Activated naive CD4-positive, alpha-beta T cell treated with anti-CD3 and anti-CD28 coated beads for 36 hours (primary cell): ENCODE measurements at regions not wholly inside any gene's neighbourhood (a gene's known extent, or its start where the extent isn't known, plus 50 kb on each side); places are given as distances from the start of the nearest gene placed in this dataset.

Experiments used
- CTCF ChIA-PET: fragments of 350-600 bp; sonication (Branson Sonifier 250); formaldehyde crosslinking; loops from one replicate; lab custom pipeline; 2021; ENCODE audit warnings: antibody characterized with exemption; lab: Charles Lee
- DNase-seq: peaks from one replicate; pipeline ENCODE4 v3.0.0-alpha.2; 2020
- H3K27ac Mint-ChIP-seq: one replicate; pipeline ENCODE4 v1.8.0; 2021; ENCODE audit warnings: mild to moderate bottlenecking, mixed read lengths
- H3K27me3 Mint-ChIP-seq: one replicate; pipeline ENCODE4 v1.8.0; 2021; ENCODE audit warnings: low read depth, mixed read lengths
- H3K36me3 Mint-ChIP-seq: one replicate; pipeline ENCODE4 v1.8.0; 2021; ENCODE audit warnings: low read depth, mixed read lengths
- H3K4me1 Mint-ChIP-seq: one replicate; pipeline ENCODE4 v1.8.0; 2021; ENCODE audit warnings: low read depth, mixed read lengths
- H3K4me3 Mint-ChIP-seq: one replicate; pipeline ENCODE4 v1.8.0; 2021; ENCODE audit warnings: mild to moderate bottlenecking, moderate library complexity, mixed read lengths
- H3K9me3 Mint-ChIP-seq: one replicate; pipeline ENCODE4 v1.8.0; 2021; ENCODE audit warnings: mixed read lengths
- intact Hi-C: fragments of 100-400 bp; cut with micrococcal nuclease; formaldehyde crosslinking; loops from one replicate; pipeline ENCODE4 v1.15.1; 2023

DNA sequence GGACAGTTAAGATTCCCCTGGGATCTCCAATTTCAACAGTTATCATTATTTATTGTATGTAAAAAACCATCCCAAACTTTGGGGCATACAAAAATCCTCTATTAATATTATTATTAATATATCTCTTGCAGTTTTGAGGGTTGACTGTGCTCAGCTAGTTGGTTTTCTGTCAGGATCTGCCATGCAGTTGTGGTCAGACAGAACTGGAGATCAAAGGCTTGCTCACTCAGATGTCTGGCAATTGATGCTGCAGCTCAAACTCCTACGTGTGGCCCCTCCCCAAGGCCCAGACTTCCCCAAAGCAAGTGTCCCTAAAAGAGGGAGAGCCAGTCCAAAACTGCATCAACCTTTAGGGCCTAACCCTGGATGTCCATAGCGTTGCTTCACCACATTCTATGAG lies 204.7 kb downstream of the TTC32 start:
- Mint-ChIP-seq H3K27me3 (peaks cover 9% of the 10 kb centered on the region), H3K9me3 (peaks cover 8% of the 10 kb centered on the region), H3K4me3 (no peak overlapping the region), H3K36me3 (no peaks in the 10 kb centered on the region), H3K27ac (no peak overlapping the region), H3K4me1 (no peaks in the 10 kb centered on the region)
- no peak for DNase-seq
- CTCF ChIA-PET: no interaction called here
- intact Hi-C loops: no loop called here

GRCh38 chr2:19695706-19696105 lies 206.1 kb downstream of the TTC32 start:
- Mint-ChIP-seq H3K9me3 (peaks cover 8% of the 10 kb centered on the region), H3K4me3 (no peak overlapping the region), H3K4me1 (no peaks in the 10 kb centered on the region), H3K27ac (no peak overlapping the region), H3K36me3 (no peaks in the 10 kb centered on the region), H3K27me3 (peaks cover 7% of the 10 kb centered on the region)
- CTCF ChIA-PET: interaction anchor here (0.6 to 0.7 kb wide), 2 partner anchors 21 to 42 kb away, joined by 3 read pairs; no protein-coding TSS in a partner anchor
- intact Hi-C loops: no loop called here
- no peak for DNase-seq

DNA sequence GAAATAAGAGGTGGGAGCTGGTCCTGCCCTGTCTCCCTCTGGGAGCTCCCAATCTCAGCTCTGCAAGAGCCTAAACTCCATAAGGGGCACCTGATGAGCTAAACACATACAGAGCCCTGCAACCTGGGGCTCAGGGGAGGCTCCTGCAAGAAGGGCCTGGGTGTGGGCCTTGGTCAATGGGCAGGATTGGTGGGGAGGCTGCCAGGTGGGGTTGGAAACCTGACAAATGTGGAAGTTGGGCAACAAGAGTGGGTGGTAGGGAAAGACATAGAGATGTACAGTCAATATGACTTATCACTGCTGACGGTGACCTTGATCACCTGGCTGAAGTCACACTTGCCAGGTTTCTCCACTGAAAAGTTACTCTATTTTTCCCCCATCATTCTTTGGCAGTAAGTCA lies 209.9 kb downstream of the TTC32 start:
- H3K36me3 Mint-ChIP-seq: no peaks in the 10 kb centered on the region
- H3K9me3 Mint-ChIP-seq: peaks cover 3% of the 10 kb centered on the region
- H3K27ac Mint-ChIP-seq: no peak overlapping the region
- no peaks in the 10 kb centered on the region for H3K4me1 Mint-ChIP-seq
- no peak for DNase-seq
- CTCF ChIA-PET: no interaction called here
- intact Hi-C loops: no loop called here
- peaks cover 3% of the 10 kb centered on the region for H3K27me3 Mint-ChIP-seq
- H3K4me3 Mint-ChIP-seq: no peak overlapping the region

- peaks cover 3% of the 10 kb centered on the region for H3K27me3 Mint-ChIP-seq
- H3K4me1 Mint-ChIP-seq: no peaks in the 10 kb centered on the region
- CTCF ChIA-PET: no interaction called here
- intact Hi-C loops: no loop called here
- no peak for DNase-seq
- H3K36me3 Mint-ChIP-seq: no peaks in the 10 kb centered on the region
- no peak overlapping the region for H3K4me3 Mint-ChIP-seq
- no peak overlapping the region for H3K27ac Mint-ChIP-seq
- H3K9me3 Mint-ChIP-seq: no peaks in the 10 kb centered on the region
Measured at GRCh38 chr2:19690429-19690828, 211.4 kb downstream of the TTC32 start.

GRCh38 chr2:19689646-19690168 lies 212.1 kb downstream of the TTC32 start:
- H3K36me3 Mint-ChIP-seq: no peaks in the 10 kb centered on the region
- H3K4me3 Mint-ChIP-seq: no peak overlapping the region
- no peak overlapping the region for H3K27ac Mint-ChIP-seq
- CTCF ChIA-PET: no interaction called here
- no peaks in the 10 kb centered on the region for H3K9me3 Mint-ChIP-seq
- no peaks in the 10 kb centered on the region for H3K4me1 Mint-ChIP-seq
- peaks cover 3% of the 10 kb centered on the region for H3K27me3 Mint-ChIP-seq
- intact Hi-C loops: no loop called here
- no peak for DNase-seq

DNA sequence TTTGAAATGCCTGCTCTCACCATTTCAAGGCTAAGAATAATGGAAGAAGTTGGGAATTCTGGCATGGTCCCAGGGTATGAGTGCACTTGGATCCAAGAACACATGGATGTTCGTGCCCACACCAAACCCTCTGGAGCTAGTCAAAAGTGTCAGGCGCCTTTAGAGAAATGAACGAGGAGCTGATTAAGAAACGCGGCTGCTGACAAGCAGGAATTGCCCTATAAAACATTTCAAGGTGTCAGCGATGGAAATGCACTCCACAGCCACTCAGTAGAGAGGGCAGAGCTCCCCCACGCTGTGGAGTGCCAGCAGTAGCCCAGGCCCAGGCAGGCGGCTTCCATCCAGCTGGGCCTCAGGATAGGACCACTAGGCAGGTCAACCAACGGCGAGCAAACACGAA lies 213.7 kb downstream of the TTC32 start:
- Mint-ChIP-seq H3K4me3 (no peak overlapping the region), H3K27ac (no peak overlapping the region), H3K27me3 (peaks cover 3% of the 10 kb centered on the region), H3K9me3 (no peaks in the 10 kb centered on the region), H3K36me3 (no peaks in the 10 kb centered on the region), H3K4me1 (no peaks in the 10 kb centered on the region)
- CTCF ChIA-PET: interaction anchor here (0.6 kb wide), 1 partner anchor 168 kb away, joined by 4 read pairs; no protein-coding TSS in a partner anchor
- intact Hi-C loops: no loop called here
- DNase-seq: no peak

GRCh38 chr2:19687017-19687659 lies 214.6 kb downstream of the TTC32 start:
- Mint-ChIP-seq H3K36me3 (no peaks in the 10 kb centered on the region), H3K9me3 (no peaks in the 10 kb centered on the region), H3K27ac (no peak overlapping the region), H3K4me3 (no peak overlapping the region), H3K4me1 (no peaks in the 10 kb centered on the region), H3K27me3 (peaks cover 1% of the 10 kb centered on the region)
- intact Hi-C loops: no loop called here
- no peak for DNase-seq
- CTCF ChIA-PET: no interaction called here

GRCh38 chr2:19686439-19686838 lies 215.3 kb downstream of the TTC32 start:
- Mint-ChIP-seq H3K9me3 (no peaks in the 10 kb centered on the region), H3K27ac (no peak overlapping the region), H3K4me3 (no peak overlapping the region), H3K4me1 (no peaks in the 10 kb centered on the region), H3K27me3 (no peaks in the 10 kb centered on the region), H3K36me3 (no peaks in the 10 kb centered on the region)
- DNase-seq: no peak
- intact Hi-C loops: no loop called here
- CTCF ChIA-PET: no interaction called here

GRCh38 chr2:19685731-19686130 lies 216.1 kb downstream of the TTC32 start:
- CTCF ChIA-PET: interaction anchor here (0.6 kb wide), 1 partner anchor 389 kb away, joined by 3 read pairs; no protein-coding TSS in a partner anchor
- H3K4me1 Mint-ChIP-seq: no peaks in the 10 kb centered on the region
- no peaks in the 10 kb centered on the region for H3K27me3 Mint-ChIP-seq
- no peaks in the 10 kb centered on the region for H3K9me3 Mint-ChIP-seq
- DNase-seq: no peak
- intact Hi-C loops: no loop called here
- H3K4me3 Mint-ChIP-seq: no peak overlapping the region
- H3K36me3 Mint-ChIP-seq: no peaks in the 10 kb centered on the region
- no peak overlapping the region for H3K27ac Mint-ChIP-seq

DNA sequence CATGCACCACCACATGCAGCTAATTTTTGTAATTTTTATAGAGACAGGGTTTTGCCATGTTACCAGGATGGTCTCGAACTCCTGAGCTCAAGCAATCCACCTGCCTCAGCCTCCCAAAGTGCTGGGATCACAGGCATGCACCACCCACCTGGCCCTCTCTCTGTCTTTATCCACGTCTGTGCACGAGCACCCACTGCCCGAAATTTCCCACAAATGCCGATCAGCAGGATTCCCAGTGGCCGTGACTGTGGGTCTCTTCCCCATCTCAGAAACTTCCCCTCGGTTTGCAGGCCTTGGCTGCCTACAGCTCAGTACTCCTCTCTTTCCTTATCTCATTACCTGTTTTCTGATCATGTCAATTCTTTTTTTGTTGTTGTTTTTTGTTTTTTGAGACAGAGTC lies 217.3 kb downstream of the TTC32 start:
- CTCF ChIA-PET: no interaction called here
- Mint-ChIP-seq H3K9me3 (no peaks in the 10 kb centered on the region), H3K27ac (no peak overlapping the region), H3K27me3 (no peaks in the 10 kb centered on the region), H3K4me3 (no peak overlapping the region), H3K36me3 (no peaks in the 10 kb centered on the region), H3K4me1 (no peaks in the 10 kb centered on the region)
- no peak for DNase-seq
- intact Hi-C loops: no loop called here

- no peak overlapping the region for H3K4me3 Mint-ChIP-seq
- intact Hi-C loops: no loop called here
- no peaks in the 10 kb centered on the region for H3K9me3 Mint-ChIP-seq
- H3K36me3 Mint-ChIP-seq: no peaks in the 10 kb centered on the region
- H3K27me3 Mint-ChIP-seq: no peaks in the 10 kb centered on the region
- CTCF ChIA-PET: no interaction called here
- H3K27ac Mint-ChIP-seq: no peak overlapping the region
- no peaks in the 10 kb centered on the region for H3K4me1 Mint-ChIP-seq
- DNase-seq: no peak
Measured at GRCh38 chr2:19683556-19683955, 218.2 kb downstream of the TTC32 start.

GRCh38 chr2:19682493-19682892 lies 219.3 kb downstream of the TTC32 start:
- Mint-ChIP-seq H3K27me3 (peaks cover under 1% of the 10 kb centered on the region), H3K27ac (no peak overlapping the region), H3K4me3 (no peak overlapping the region), H3K9me3 (no peaks in the 10 kb centered on the region), H3K4me1 (no peaks in the 10 kb centered on the region), H3K36me3 (no peaks in the 10 kb centered on the region)
- intact Hi-C loops: no loop called here
- no peak for DNase-seq
- CTCF ChIA-PET: no interaction called here

DNA sequence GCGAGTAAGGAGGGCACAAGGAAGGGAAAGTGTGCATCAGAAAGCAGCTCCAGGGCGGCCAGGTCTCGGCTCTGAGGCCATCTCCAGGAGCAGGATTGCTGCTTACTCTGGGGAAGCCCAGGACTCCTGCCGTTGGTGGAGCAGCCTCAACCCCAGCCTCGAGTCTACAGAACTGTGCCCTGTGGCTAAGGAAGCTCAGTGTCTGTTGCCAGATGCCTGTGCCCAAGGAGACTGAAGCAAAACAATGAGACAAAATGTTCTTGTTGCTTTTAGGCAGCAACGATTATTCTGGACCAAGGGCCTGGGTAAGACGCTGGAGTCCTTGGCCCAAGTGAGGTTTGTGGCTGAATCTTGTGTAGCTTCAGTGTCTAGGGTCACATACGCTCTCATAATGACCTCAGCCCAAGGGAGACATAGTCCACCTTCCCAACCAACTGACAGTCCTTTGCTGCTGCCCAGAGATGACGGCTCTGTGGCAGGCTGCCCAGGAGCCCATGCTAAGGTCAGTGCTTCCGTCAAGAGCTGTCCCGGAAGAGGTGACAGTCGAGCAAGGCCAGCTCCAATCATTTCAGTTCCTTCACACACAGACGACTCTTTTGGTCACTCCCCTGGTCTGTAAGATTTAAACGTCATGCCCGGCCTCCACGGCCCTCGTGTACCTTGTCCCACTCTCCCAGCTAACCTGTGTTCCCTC lies 223.8 kb downstream of the TTC32 start:
- DNase-seq: no peak
- Mint-ChIP-seq H3K27ac (no peak overlapping the region), H3K36me3 (no peaks in the 10 kb centered on the region), H3K9me3 (no peaks in the 10 kb centered on the region), H3K4me3 (no peak overlapping the region), H3K27me3 (peaks cover 9% of the 10 kb centered on the region), H3K4me1 (no peaks in the 10 kb centered on the region)
- intact Hi-C loops: no loop called here
- CTCF ChIA-PET: interaction anchor here (0.5 kb wide), 1 partner anchor 240 kb away, joined by 6 read pairs; no protein-coding TSS in a partner anchor
